Mesothelial cell of epicardium (in vitro differentiated cells): ENCODE measurements at regions not wholly inside any gene's neighbourhood (a gene's known extent, or its start where the extent isn't known, plus 50 kb on each side); places are given as distances from the start of the nearest gene placed in this dataset.

Source experiments
- DNase-seq, 2 experiments: peaks; one replicate each; pipeline ENCODE4 v3.0.0; 2021; ENCODE audit warnings: low spot score in 2 of 2; ENCODE audit not compliant: unreplicated experiment in 2 of 2
- H3K27ac Mint-ChIP-seq: 2 replicates; pipeline ENCODE4 v1.8.0; 2021; ENCODE audit warnings: mixed read lengths
- H3K27me3 Mint-ChIP-seq: 2 replicates; pipeline ENCODE4 v1.8.0; 2021; ENCODE audit warnings: low read depth, mixed read lengths
- H3K36me3 Mint-ChIP-seq: 2 replicates; pipeline ENCODE4 v1.8.0; 2021; ENCODE audit warnings: mixed read lengths
- H3K4me1 Mint-ChIP-seq: 2 replicates; pipeline ENCODE4 v1.8.0; 2021; ENCODE audit warnings: mixed read lengths
- H3K4me3 Mint-ChIP-seq: 2 replicates; pipeline ENCODE4 v1.8.0; 2021; ENCODE audit warnings: mild to moderate bottlenecking, moderate library complexity, mixed read lengths
- H3K9me3 Mint-ChIP-seq: 2 replicates; pipeline ENCODE4 v1.8.0; 2021; ENCODE audit warnings: mixed read lengths
- CTCF ChIP-seq: fragments of 200-600 bp; sonication (generic); IDR thresholded peaks from one replicate; pipeline ENCODE4 v1.5.0; 2021; ENCODE audit warnings: antibody characterized with exemption; ENCODE audit not compliant: unreplicated experiment

- Mint-ChIP-seq H3K27ac (no peak overlapping the region), H3K4me3 (no peak overlapping the region), H3K9me3 (peaks cover 3% of the 10 kb centered on the region), H3K36me3 (no peaks in the 10 kb centered on the region), H3K4me1 (peaks cover 30% of the 10 kb centered on the region), H3K27me3 (no peaks in the 10 kb centered on the region)
- no peak for TF ChIP-seq CTCF
- DNase-seq, result no peak
These were observed 515.4 kb upstream of the CDH2 start for GRCh38 chr18:28692337-28692736.

GRCh38 chr18:28691496-28691840 lies 514.5 kb upstream of the CDH2 start:
- no peaks in the 10 kb centered on the region for H3K27me3 Mint-ChIP-seq
- TF ChIP-seq CTCF, result no peak
- no peaks in the 10 kb centered on the region for H3K36me3 Mint-ChIP-seq
- peak overlapping the region; percentile 93 for H3K27ac Mint-ChIP-seq
- no peak for DNase-seq
- H3K9me3 Mint-ChIP-seq, result no peaks in the 10 kb centered on the region
- H3K4me1 Mint-ChIP-seq, result peaks cover 30% of the 10 kb centered on the region
- no peak overlapping the region for H3K4me3 Mint-ChIP-seq

- H3K4me1 Mint-ChIP-seq, result peaks cover 30% of the 10 kb centered on the region
- no peak for DNase-seq
- H3K36me3 Mint-ChIP-seq, result no peaks in the 10 kb centered on the region
- no peak for TF ChIP-seq CTCF
- H3K27me3 Mint-ChIP-seq, result no peaks in the 10 kb centered on the region
- H3K9me3 Mint-ChIP-seq, result no peaks in the 10 kb centered on the region
- H3K4me3 Mint-ChIP-seq, result no peak overlapping the region
- H3K27ac Mint-ChIP-seq, result peak overlapping the region; percentile 93
These were observed 514.0 kb upstream of the CDH2 start for GRCh38 chr18:28690836-28691495.

- Mint-ChIP-seq H3K27me3 (no peaks in the 10 kb centered on the region), H3K4me1 (peaks cover 30% of the 10 kb centered on the region), H3K9me3 (no peaks in the 10 kb centered on the region), H3K27ac (peak overlapping the region; percentile 57), H3K36me3 (no peaks in the 10 kb centered on the region), H3K4me3 (no peak overlapping the region)
- no peak for DNase-seq
- TF ChIP-seq CTCF, result no peak
These were observed 513.2 kb upstream of the CDH2 start for GRCh38 chr18:28690100-28690499.

GRCh38 chr18:28689588-28689987 lies 512.7 kb upstream of the CDH2 start:
- H3K4me1 Mint-ChIP-seq, result peaks cover 31% of the 10 kb centered on the region

More at GRCh38 chr18:28689588-28689987, 512.7 kb upstream of the CDH2 start:
- Mint-ChIP-seq H3K36me3 (no peaks in the 10 kb centered on the region), H3K27me3 (no peaks in the 10 kb centered on the region), H3K27ac (no peak overlapping the region), H3K4me3 (no peak overlapping the region), H3K9me3 (no peaks in the 10 kb centered on the region)
- no peak for DNase-seq
- TF ChIP-seq CTCF, result no peak
